GM12878 (cell line): ENCODE measurements at regions not wholly inside any gene's neighbourhood (a gene's known extent, or its start where the extent isn't known, plus 50 kb on each side); places are given as distances from the start of the nearest gene placed in this dataset.

ENCODE experiments used
- ATAC-seq: fragments of 200-7000 bp; cut with Tn5 transposase; 3 replicates; pipeline ENCODE4 v1.9.1; 2020; ENCODE audit warnings: mild to moderate bottlenecking, moderate library complexity
- BruUV-seq: library from RNA; stranded (reverse); fragments of 400-500 nt; replicated peaks from 2 replicates; lab custom pipeline; 2021; lab: Mats Ljungman, UMichigan
- CTCF ChIA-PET: fragments of 300-600 bp; sonication (Branson Sonifier 250); formaldehyde crosslinking; extraction: SDS; loops from one replicate; lab custom pipeline; 2021; ENCODE audit warnings: inconsistent platforms; lab: Yijun Ruan, JAX
- POLR2A ChIA-PET: fragments of 350-600 bp; formaldehyde crosslinking; extraction: SDS; loops from one replicate; lab custom pipeline; 2021; ENCODE audit warnings: inconsistent platforms; lab: Charles Lee
- RAD21 ChIA-PET: fragments of 300-600 bp; sonication (Branson Sonifier 250); formaldehyde crosslinking; loops from one replicate; lab custom pipeline; 2023; ENCODE audit warnings: antibody characterized with exemption; ENCODE audit not compliant: unreplicated experiment; lab: Charles Lee
- SMC1A ChIA-PET: fragments of 300-600 bp; sonication (Branson Sonifier 250); formaldehyde crosslinking; loops from one replicate; lab custom pipeline; 2023; ENCODE audit not compliant: unreplicated experiment, uncharacterized antibody; lab: Charles Lee
- DNase-seq: peaks from one replicate; pipeline ENCODE4 v3.0.0-alpha.2; 2011; ENCODE audit warnings: low read depth, low spot score
- FAIRE-seq: peaks from 3 replicates; lab custom pipeline; 2011; peaks lifted over from hg19 to GRCh38; lab: Jason Lieb, UNC
- H2AFZ ChIP-seq: 2 replicates; pipeline ENCODE4 v1.6.0; 2011; ENCODE audit warnings: low read depth, low read length, control low read depth; ENCODE audit not compliant: control insufficient read depth
- H3K27ac ChIP-seq: 2 replicates; pipeline ENCODE4 v1.5.1; 2011; ENCODE audit warnings: control low read depth; ENCODE audit not compliant: control insufficient read depth, insufficient read depth
- H3K27me3 ChIP-seq, 2 experiments: replicated peaks in 1 of 2; 2 replicates each; pipeline versions ENCODE4 v1.6.0 to v1.6.1; 2011; ENCODE audit warnings: low read length in 1 of 2; ENCODE audit not compliant: control insufficient read depth in 2 of 2, insufficient read depth in 2 of 2
- H3K36me3 ChIP-seq, 2 experiments: 2 replicates each; pipeline ENCODE4 v1.5.1; 2011; ENCODE audit warnings: low read length in 1 of 2; ENCODE audit not compliant: control insufficient read depth in 2 of 2, insufficient read depth in 2 of 2
- H3K4me1 ChIP-seq: 2 replicates; pipeline ENCODE4 v1.6.1; 2011; ENCODE audit warnings: mild to moderate bottlenecking, low read length, moderate library complexity, mixed read lengths; ENCODE audit not compliant: control insufficient read depth, insufficient read depth
- H3K4me2 ChIP-seq: 2 replicates; pipeline ENCODE4 v1.6.0; 2011; ENCODE audit warnings: control low read depth; ENCODE audit not compliant: control insufficient read depth, insufficient read depth
- H3K4me3 ChIP-seq: fragments of 200-600 bp; sonication (generic); 2 replicates; pipeline ENCODE4 v1.5.1; 2016
- H3K79me2 ChIP-seq: 2 replicates; pipeline ENCODE4 v1.6.0; 2011; ENCODE audit warnings: low read length; ENCODE audit not compliant: control insufficient read depth, insufficient read depth
- H3K9ac ChIP-seq: 2 replicates; pipeline ENCODE4 v1.8.0; 2011; ENCODE audit warnings: low read length, control low read depth, mixed read lengths; ENCODE audit not compliant: control insufficient read depth, insufficient read depth
- H3K9me3 ChIP-seq: replicated peaks from 3 replicates; pipeline ENCODE4 v1.5.1; 2011; ENCODE audit warnings: mild to moderate bottlenecking, low read length; ENCODE audit not compliant: control insufficient read depth, insufficient read depth
- H4K20me1 ChIP-seq: 2 replicates; pipeline ENCODE4 v1.6.0; 2011; ENCODE audit not compliant: control insufficient read depth, insufficient read depth
- CBX5 ChIP-seq: sonication (generic); IDR thresholded peaks from 2 replicates; pipeline ENCODE4 v1.6.1; 2016; ENCODE audit warnings: low read depth, moderate library complexity, mild to moderate bottlenecking, inconsistent platforms
- GABPA ChIP-seq: IDR thresholded peaks from 2 replicates; pipeline ENCODE4 v1.6.1; 2014; ENCODE audit warnings: antibody characterized with exemption, low read depth, mild to moderate bottlenecking, inconsistent platforms
- GATAD2B ChIP-seq: fragments of 450-650 bp; conservative IDR thresholded peaks from 2 replicates; pipeline ENCODE4 v1.6.1; 2017; ENCODE audit warnings: low read depth, mild to moderate bottlenecking, moderate library complexity
- HDAC6 ChIP-seq: fragments of 200-600 bp; sonication (generic); IDR thresholded peaks from one replicate; pipeline ENCODE4 v1.8.0; 2017; ENCODE audit warnings: antibody characterized with exemption; ENCODE audit not compliant: unreplicated experiment
- MEF2A ChIP-seq: IDR thresholded peaks from 2 replicates; pipeline ENCODE4 v1.6.1; 2011; ENCODE audit warnings: low read depth, mild to moderate bottlenecking, low read length, moderate library complexity; ENCODE audit not compliant: insufficient read depth
- MYC ChIP-seq: IDR thresholded peaks from 2 replicates; pipeline ENCODE4 v1.6.1; 2011; ENCODE audit warnings: mild to moderate bottlenecking, low read length, moderate library complexity, inconsistent platforms; ENCODE audit not compliant: insufficient read depth, insufficient replicate concordance, insufficient read length, severe bottlenecking
- NR2F1 ChIP-seq: fragments of 450-650 bp; conservative IDR thresholded peaks from 2 replicates; pipeline ENCODE4 v1.6.1; 2017; ENCODE audit warnings: mild to moderate bottlenecking
- PAX5 ChIP-seq: IDR thresholded peaks from 2 replicates; pipeline ENCODE4 v1.6.1; 2011; ENCODE audit warnings: low read depth, low read length, borderline replicate concordance
- POLR2AphosphoS2 ChIP-seq: IDR thresholded peaks from 2 replicates; pipeline ENCODE4 v1.6.1; 2011; ENCODE audit warnings: low read depth, mild to moderate bottlenecking, low read length, improper control_type of control experiment, moderate library complexity
- POU2F2 ChIP-seq: IDR thresholded peaks from 3 replicates; pipeline ENCODE4 v1.6.1; 2011; ENCODE audit warnings: low read depth, mild to moderate bottlenecking, low read length, borderline replicate concordance
- REST ChIP-seq: IDR thresholded peaks from 2 replicates; pipeline ENCODE4 v1.6.1; 2012; ENCODE audit warnings: mild to moderate bottlenecking, low read depth, low read length
- SMAD1 ChIP-seq: fragments of 450-650 bp; IDR thresholded peaks from 2 replicates; pipeline ENCODE4 v1.6.1; 2018; ENCODE audit warnings: mild to moderate bottlenecking, low read depth; ENCODE audit not compliant: partially characterized antibody
- SMC3 ChIP-seq: IDR thresholded peaks from 2 replicates; pipeline ENCODE4 v1.6.1; 2011; ENCODE audit warnings: low read length, improper control_type of control experiment, borderline replicate concordance
- SRF ChIP-seq, 2 experiments: IDR thresholded peaks; 2 replicates each; pipeline ENCODE4 v1.6.1; 2011; ENCODE audit warnings: low read depth in 2 of 2, low read length in 2 of 2, mild to moderate bottlenecking in 1 of 2, moderate library complexity in 1 of 2
- STAT1 ChIP-seq: fragments of 450-650 bp; conservative IDR thresholded peaks from 2 replicates; pipeline ENCODE4 v1.6.1; 2014; ENCODE audit warnings: antibody characterized with exemption, mild to moderate bottlenecking
- SUZ12 ChIP-seq: fragments of 200-600 bp; sonication (generic); IDR thresholded peaks from one replicate; pipeline ENCODE4 v1.6.1; 2018; ENCODE audit warnings: antibody characterized with exemption, mild to moderate bottlenecking; ENCODE audit not compliant: unreplicated experiment
- ZBED1 ChIP-seq: IDR thresholded peaks from 2 replicates; pipeline ENCODE4 v1.6.1; 2016; ENCODE audit warnings: borderline replicate concordance
- WGBS: methylation state at CpG from one replicate; pipeline ENCODE4 v1.1.6; 2016; ENCODE audit warnings: low lambda C conversion rate; ENCODE audit not compliant: insufficient replicate concordance, insufficient coverage; ENCODE audit errors: missing lambda C conversion rate; 5-methylcytosine and 5-hydroxymethylcytosine counted together
- in situ Hi-C: fragments of 300-500 bp; cut with MboI; formaldehyde crosslinking; loops from 9 replicates; pipeline ENCODE4 v1.14.3; 2018; ENCODE audit warnings: mixed read lengths
- intact Hi-C: fragments of 100-400 bp; cut with micrococcal nuclease; formaldehyde crosslinking; loops from one replicate; pipeline ENCODE4 v1.14.2; 2022; ENCODE audit not compliant: unreplicated experiment
- TF ChIP-seq, protein P1 (sequence below): fragments of 450-650 bp; conservative IDR thresholded peaks from 2 replicates; pipeline ENCODE4 v1.6.1; 2017; ENCODE audit warnings: mild to moderate bottlenecking, moderate library complexity

GRCh38 chrY:7794441-7794840 is 882.9 kb upstream of the AMELY start:
- Histone ChIP-seq H3K9me3 (no peaks in the 10 kb centered on the region), H3K4me1 (no peaks in the 10 kb centered on the region), H3K79me2 (no peaks in the 10 kb centered on the region), H3K27ac (no peak overlapping the region), H3K9ac (no peak overlapping the region), H3K36me3 (no peaks in the 10 kb centered on the region), H4K20me1 (no peaks in the 10 kb centered on the region), H3K4me3 (no peak overlapping the region), H2AFZ (no peak overlapping the region), H3K27me3 (no peaks in the 10 kb centered on the region), H3K4me2 (no peak overlapping the region)
- POLR2A ChIA-PET, result no interaction called here
- DNase-seq, result no peak
- in situ Hi-C loops, result no loop called here
- FAIRE-seq, result no peak
- BruUV-seq, result no TSS peak
- no peak for ATAC-seq
- no peak for TF ChIP-seq SRF (IDR thresholded peaks at IDR 0.05; ENCODE audit: low read depth in 2 of 2, low read length in 2 of 2)
- no peak for TF ChIP-seq MYC
- TF ChIP-seq SMC3, result no peak
- TF ChIP-seq REST, result no peak
- no peak for TF ChIP-seq ZBED1
- TF ChIP-seq HDAC6, result no peak
- TF ChIP-seq POU2F2, result no peak
- TF ChIP-seq, protein P1, sequence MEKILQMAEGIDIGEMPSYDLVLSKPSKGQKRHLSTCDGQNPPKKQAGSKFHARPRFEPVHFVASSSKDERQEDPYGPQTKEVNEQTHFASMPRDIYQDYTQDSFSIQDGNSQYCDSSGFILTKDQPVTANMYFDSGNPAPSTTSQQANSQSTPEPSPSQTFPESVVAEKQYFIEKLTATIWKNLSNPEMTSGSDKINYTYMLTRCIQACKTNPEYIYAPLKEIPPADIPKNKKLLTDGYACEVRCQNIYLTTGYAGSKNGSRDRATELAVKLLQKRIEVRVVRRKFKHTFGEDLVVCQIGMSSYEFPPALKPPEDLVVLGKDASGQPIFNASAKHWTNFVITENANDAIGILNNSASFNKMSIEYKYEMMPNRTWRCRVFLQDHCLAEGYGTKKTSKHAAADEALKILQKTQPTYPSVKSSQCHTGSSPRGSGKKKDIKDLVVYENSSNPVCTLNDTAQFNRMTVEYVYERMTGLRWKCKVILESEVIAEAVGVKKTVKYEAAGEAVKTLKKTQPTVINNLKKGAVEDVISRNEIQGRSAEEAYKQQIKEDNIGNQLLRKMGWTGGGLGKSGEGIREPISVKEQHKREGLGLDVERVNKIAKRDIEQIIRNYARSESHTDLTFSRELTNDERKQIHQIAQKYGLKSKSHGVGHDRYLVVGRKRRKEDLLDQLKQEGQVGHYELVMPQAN, result no peak
- no peak for TF ChIP-seq SUZ12
- TF ChIP-seq GABPA, result no peak
- no peak for TF ChIP-seq POLR2AphosphoS2
- no peak for TF ChIP-seq PAX5
- TF ChIP-seq GATAD2B, result no peak
- TF ChIP-seq STAT1, result no peak
- TF ChIP-seq NR2F1, result no peak
- TF ChIP-seq CBX5, result no peak
- TF ChIP-seq MEF2A, result no peak
- TF ChIP-seq SMAD1, result no peak
- WGBS, result no CpG with 5 or more reads among the region's 1 CpG
- SMC1A ChIA-PET, result no interaction called here
- RAD21 ChIA-PET, result no interaction called here
- CTCF ChIA-PET, result no interaction called here
- intact Hi-C loops, result no loop called here
